HG02798 (cell line): ENCODE measurements at regions not wholly inside any gene's neighbourhood (a gene's known extent, or its start where the extent isn't known, plus 50 kb on each side); places are given as distances from the start of the nearest gene placed in this dataset.

Source experiments
- ATAC-seq: cut with Tn5 transposase; IDR thresholded peaks from one replicate; pipeline ENCODE4 v1.9.1; 2021; ENCODE audit warnings: mild to moderate bottlenecking; ENCODE audit not compliant: unreplicated experiment, poor library complexity

- no peak for ATAC-seq
Measured at GRCh38 chr11:131179836-131180235, 190.6 kb upstream of the NTM start.

GRCh38 chr11:131185915-131186314, 184.5 kb upstream of the NTM start:
- no peak for ATAC-seq

- ATAC-seq: peak; percentile 92
Measured at GRCh38 chr11:131186629-131187101, 183.8 kb upstream of the NTM start.

GRCh38 chr11:131190446-131190845, 180.0 kb upstream of the NTM start:
- ATAC-seq: no peak

- no peak for ATAC-seq
Measured at GRCh38 chr11:131191606-131192005, 178.8 kb upstream of the NTM start.

GRCh38 chr11:131192628-131193027, 177.8 kb upstream of the NTM start:
- no peak for ATAC-seq

GRCh38 chr11:131193031-131193501, 177.3 kb upstream of the NTM start:
- ATAC-seq: no peak

- no peak for ATAC-seq
Measured at GRCh38 chr11:131194726-131195125, 175.7 kb upstream of the NTM start.

GRCh38 chr11:131195661-131196517, 174.5 kb upstream of the NTM start:
- no peak for ATAC-seq

GRCh38 chr11:131198161-131199014, 172.0 kb upstream of the NTM start:
- ATAC-seq: no peak

GRCh38 chr11:131199015-131199280, 171.5 kb upstream of the NTM start:
- no peak for ATAC-seq

- no peak for ATAC-seq
Measured at GRCh38 chr11:131201674-131202073, 168.7 kb upstream of the NTM start.

- no peak for ATAC-seq
Measured at GRCh38 chr11:131203040-131203439, 167.4 kb upstream of the NTM start.

GRCh38 chr11:131204282-131204681, 166.1 kb upstream of the NTM start:
- ATAC-seq: no peak

GRCh38 chr11:131204765-131205380, 165.5 kb upstream of the NTM start:
- no peak for ATAC-seq

GRCh38 chr11:131206671-131207070, 163.7 kb upstream of the NTM start:
- ATAC-seq: no peak

GRCh38 chr11:131207901-131208300, 162.5 kb upstream of the NTM start:
- no peak for ATAC-seq

- no peak for ATAC-seq
Measured at GRCh38 chr11:131217313-131218310, 152.8 kb upstream of the NTM start.

GRCh38 chr11:131218542-131218941, 151.9 kb upstream of the NTM start:
- ATAC-seq: no peak

GRCh38 chr11:131219646-131220045, 150.8 kb upstream of the NTM start:
- no peak for ATAC-seq
